NCI-H82 treated with DMSO at 0.1 percent for 48 hours (cell line): ENCODE measurements at regions not wholly inside any gene's neighbourhood (a gene's known extent, or its start where the extent isn't known, plus 50 kb on each side); places are given as distances from the start of the nearest gene placed in this dataset.
"Not testable (repeated sequence)": the region's sequence is repeated elsewhere in the genome, so short reads cannot be mapped to it uniquely, and the experiment has no call there.

Experiments used
- DNase-seq: peaks from one replicate; lab custom pipeline; 2025; ENCODE audit not compliant: unreplicated experiment; lab: John Stamatoyannopoulos, UW

DNA sequence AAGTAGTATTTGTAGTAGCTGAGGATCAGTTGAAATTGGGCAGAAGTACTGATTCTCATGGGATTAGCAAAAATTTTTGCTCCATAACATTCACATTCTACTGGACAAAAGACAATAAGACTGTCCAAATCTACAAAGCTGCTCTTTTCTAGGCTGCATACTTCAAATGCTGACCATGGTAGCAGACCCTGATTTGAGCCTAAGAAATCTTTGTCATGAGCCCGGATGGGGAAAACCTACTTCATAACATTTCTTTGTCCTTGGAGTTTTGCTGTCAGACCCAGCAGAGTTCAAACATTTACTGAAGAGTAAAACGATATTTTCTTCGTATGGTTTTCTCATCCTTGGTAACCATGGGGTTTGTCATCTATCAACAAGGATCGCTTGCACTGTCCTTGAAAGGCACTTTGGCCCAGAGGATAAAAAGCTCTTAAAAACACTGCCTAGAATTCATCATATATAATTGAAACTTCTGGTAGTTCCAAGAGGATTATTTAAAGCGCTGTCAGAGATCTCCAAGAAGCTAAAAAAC is 216.9 kb downstream of the CAVIN4 start:
- DNase-seq = no peak

DNA sequence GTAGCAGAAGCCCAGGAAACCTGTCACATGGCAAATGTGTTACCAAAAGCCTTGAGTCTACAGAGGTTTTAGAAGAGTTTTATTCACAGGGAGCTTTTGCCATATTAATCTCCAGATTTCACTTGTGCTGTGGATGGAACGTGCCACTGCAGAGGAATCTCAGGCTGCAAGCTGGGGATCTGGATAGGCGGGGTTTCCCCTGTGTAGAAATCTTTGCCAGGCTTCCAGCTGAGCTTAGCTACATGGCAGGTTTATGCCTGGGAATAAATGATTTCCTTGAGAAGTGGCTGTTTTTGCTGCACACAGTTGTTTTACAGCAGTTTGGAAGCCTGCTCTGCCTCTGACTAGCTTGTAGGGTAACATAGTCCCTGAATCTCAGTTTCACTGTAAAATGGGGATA is 224.6 kb upstream of the PLPPR1 start:
- DNase-seq = no peak

- DNase-seq = no peak
Measured at GRCh38 chr9:100811643-100812042, 216.9 kb upstream of the PLPPR1 start.

DNA sequence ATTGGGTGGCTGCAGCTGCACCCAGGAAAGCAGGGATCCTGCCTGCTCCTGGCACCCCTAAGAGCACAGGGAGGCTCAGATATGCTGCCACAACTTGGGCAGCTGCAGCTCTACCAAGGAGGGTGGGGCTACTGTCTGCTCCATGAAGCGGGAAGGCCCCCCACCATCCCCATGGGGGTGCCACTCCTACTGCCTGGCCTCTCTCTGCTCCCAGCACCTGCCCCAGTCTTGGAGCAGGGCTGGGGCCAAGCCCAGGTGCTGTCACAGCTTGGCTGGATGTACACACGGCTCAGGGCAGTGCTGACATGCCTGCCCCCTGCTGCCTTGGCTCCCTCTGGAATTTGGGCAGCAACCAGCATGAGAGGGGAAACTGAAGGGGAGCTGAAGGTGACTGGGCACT is 214.7 kb upstream of the PLPPR1 start:
- DNase-seq = no peak

DNA sequence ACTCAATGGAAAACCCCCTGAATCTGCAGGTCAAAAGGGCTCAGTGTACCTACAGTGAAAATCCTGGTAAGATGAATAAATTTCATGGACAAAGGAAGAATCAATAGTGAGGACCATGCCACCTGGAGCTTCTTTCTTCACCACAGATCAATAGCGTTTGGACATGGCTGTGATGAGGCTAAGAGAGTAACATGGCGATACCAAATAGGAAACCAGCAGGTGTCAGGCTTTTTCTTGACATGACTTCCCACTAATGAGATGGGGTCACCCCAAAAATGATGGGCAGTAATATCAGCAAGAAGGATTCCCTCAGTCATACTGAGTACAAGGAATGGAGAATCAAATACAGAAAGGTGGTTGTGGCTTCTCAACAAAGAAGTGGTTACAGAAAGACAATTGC is 208.5 kb upstream of the PLPPR1 start:
- DNase-seq = no peak

DNA sequence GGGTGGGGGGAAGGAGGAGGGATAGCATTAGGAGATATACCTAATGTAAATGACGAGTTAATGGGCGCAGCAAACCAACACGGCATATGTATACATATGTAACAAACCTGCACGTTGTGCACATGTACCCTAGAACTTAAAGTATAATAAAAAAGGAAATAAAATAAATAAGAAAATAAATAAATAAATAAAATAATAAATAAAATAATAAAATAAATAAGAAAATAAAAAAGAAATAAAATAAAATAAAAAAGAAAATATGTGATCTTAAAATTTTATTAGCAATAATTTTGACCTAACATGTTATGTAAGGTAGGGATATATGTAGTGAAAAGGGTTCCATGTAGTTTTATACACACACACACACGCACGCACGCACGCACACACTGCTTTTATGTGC is 195.5 kb upstream of the PLPPR1 start:
- DNase-seq = not testable (repeated sequence)

DNA sequence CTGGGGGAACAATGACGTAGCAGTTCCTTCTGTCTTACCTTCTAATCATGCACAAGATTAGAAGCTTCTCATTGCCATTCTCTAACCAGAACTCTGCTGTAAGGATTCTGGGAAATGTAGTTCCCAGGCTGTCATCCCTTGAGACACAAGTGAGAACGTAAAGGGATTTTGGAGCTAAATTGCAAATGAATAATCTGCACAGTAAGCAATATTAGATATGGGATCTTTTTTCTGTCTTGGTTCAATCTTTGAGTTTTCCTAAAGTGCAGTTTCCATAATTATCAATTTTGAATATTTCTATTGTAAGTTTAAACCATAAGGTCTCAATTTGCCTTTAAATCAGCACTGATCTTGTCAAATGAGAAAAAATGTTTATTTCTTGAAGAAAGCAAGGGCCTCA is 189.7 kb upstream of the PLPPR1 start:
- no peak for DNase-seq

DNA sequence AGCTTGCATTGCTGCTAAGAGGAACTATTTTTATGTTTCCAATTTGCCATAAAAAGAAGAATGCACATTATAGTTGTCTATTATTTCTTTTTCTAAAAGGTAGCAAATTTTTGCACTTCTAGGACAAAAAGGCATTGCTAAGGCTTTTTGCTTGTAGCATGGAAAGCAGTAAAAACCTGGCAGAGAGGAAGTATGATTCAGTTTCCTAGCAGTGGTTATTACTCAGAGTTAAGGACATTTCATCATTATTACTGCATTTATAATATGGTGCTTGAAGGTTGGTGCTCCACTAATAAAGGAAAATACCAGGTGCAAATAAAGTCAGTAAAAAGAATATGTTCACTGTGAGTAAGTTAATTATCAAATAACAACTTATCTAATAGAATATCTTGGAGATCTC is 179.8 kb upstream of the PLPPR1 start:
- DNase-seq = no peak

- DNase-seq = no peak
Measured at GRCh38 chr9:100852088-100852487, 176.4 kb upstream of the PLPPR1 start.

GRCh38 chr9:100856238-100856637 is 172.3 kb upstream of the PLPPR1 start:
- no peak for DNase-seq

DNA sequence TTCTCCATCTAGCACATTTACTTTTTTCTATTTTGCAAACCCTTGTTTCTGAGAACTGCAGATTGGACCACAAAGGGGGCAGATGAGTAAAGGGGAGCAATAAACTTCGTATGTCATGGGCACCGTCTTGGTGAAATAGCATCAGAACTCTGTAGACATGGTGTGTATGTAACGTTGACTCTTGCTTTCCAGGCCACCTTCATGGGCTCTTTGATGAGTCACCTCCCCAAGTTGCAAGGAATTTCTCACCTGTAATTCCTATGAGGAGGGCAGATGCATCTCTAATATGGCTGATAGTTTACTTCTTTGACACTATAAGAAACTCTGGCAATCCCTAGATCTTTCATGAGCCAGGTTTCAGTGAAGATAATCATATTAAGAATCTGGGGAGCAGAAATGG is 163.4 kb upstream of the PLPPR1 start:
- DNase-seq = no peak

DNA sequence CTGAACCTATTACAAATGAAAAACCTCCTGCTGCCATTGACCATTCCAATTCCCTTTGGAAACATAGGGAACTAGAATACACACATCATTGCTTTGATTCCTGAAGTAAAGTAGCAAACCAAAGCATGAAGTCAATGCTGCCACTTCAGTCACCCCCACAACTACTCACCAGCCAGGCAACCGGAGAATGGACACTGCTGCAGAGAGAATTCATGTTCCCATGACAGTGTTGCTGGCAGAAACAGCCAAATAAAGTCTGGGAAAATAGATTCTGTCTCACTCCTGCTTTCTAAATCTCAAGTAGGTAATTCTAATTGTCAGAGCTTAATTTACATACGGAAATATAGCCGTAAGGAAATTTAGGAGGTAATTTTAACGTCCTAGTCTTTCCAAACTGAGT is 162.9 kb upstream of the PLPPR1 start:
- DNase-seq = no peak

DNA sequence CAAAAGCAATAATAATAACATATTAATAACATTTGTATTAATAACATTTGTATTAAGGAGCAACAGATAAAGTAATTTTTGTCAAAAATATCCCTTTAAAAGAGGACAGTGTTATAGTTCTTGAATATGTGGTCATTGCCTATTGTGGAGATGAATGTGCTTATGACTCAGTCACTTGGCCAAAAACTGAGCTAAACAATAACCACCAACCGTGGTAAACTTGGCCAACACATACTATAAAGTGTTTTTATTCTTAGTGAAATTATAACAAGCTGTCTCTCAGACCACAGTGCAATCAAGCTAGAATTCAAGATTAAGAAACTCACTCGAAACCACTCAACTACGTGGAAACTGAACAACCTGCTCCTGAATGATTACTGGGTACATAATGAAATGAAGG is 159.2 kb upstream of the PLPPR1 start:
- no peak for DNase-seq

GRCh38 chr9:100879884-100880283 is 148.6 kb upstream of the PLPPR1 start:
- no peak for DNase-seq

DNA sequence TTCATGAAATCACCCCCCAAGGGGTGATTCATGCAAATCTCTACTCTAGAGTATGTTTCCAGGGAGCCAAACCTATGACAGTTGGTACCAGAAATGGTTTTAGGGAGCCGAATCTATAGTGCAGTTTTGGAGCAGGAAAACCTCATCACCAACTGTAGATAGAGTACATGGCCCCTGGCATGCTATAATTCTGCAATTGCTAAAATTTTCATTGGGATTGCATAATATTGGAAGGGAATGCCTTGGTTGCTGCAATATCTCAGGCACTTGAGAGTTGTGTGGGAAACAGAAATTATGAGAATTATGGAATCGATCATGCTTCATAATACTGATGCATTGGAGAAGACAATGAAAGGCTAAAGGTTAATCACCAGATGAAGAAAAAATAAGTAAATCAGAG is 148.2 kb upstream of the PLPPR1 start:
- DNase-seq = no peak

DNA sequence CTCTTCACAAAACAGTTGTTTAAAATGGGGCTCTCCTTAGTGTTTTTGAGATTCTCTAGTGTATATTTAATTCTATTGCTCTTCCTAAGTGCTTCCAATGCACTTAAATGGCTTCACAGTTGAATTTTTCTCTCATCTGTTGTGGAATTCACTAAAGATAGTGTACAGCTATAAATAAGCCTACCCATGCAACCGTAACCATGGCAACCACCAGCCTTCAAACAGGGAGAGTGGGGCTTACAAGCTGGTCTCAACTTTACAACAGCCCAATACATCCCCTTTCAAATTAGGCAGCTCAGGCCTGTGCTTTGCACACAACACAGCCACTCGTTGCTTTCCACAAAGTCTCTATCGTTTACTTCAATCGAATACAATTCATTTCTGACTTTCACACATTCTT is 144.0 kb upstream of the PLPPR1 start:
- no peak for DNase-seq

DNA sequence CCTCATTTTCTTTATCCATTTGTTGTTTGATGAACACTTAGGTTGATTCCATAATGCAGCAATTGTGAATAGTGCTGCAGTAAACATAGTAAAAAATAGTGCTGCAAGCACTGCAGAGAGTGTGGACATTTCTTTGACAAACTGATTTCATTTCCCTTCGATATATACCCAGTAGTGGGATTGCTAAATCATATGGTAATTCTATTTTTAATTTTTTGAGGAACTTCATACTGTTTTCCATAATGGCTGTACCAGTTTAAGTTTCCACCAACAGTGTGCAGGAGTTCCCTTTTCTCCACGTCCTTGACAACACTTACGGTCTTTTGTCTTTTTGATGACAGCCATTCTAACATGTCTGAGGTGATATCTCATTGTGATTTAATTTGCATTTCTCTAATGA is 138.2 kb upstream of the PLPPR1 start:
- DNase-seq = no peak

DNA sequence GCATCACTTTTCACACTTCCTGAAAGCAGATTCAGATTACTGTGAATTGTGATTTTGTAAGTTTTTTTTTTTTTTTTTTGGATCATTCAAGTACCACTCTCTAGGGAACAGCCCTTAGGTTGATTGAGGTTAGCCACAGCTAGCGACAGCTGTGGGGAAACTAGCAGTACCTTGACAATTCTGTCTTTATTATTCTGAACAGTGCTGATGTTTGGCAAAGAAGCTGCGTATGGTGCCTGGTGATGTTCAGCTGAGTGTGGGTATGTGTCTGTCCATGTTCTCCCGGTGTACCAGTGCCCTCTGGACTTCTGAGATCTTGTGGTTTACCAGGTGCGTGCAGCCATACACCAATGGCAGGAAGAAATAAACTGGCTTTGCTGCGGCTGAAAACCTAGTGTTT is 117.3 kb upstream of the PLPPR1 start:
- DNase-seq = no peak

DNA sequence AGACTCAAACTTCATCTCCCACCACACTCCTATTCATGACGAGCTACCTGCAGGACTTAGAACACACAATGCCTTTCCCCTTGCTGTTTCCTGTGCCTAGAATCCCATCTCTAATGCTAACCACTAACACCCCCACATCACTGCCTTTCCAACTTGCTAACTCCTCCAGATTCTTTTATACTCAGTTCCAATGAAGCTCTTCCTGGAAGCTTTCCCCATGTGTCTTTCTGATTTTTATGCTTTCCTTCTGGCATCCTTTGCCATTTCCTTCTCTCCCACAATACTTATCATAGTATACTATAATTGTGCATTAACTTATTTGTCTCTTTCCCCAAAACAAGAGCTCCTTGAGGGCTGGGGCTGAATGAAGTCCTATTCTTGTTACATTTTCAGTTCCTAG is 115.3 kb upstream of the PLPPR1 start:
- no peak for DNase-seq

GRCh38 chr9:100914266-100914665 is 114.3 kb upstream of the PLPPR1 start:
- DNase-seq = no peak

DNA sequence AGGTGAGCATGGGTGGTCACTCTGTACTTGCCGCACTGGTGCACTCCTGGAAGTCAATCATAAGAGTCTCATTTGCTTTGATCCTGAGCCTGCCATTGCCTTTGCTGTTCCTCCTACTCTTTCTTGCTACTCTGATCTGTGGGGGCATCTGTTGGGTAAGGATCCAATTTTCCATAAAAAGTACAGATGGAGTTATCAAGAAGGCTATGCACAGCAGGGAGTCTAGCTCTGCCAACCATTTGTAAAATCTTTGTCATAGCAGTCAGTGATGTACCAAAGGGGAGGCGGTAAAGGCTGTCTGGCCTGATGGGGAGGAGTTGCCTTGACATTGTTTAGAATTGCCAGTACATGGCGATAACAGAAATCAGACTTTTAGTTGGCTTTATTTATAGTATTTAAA is 109.0 kb upstream of the PLPPR1 start:
- DNase-seq = no peak

DNA sequence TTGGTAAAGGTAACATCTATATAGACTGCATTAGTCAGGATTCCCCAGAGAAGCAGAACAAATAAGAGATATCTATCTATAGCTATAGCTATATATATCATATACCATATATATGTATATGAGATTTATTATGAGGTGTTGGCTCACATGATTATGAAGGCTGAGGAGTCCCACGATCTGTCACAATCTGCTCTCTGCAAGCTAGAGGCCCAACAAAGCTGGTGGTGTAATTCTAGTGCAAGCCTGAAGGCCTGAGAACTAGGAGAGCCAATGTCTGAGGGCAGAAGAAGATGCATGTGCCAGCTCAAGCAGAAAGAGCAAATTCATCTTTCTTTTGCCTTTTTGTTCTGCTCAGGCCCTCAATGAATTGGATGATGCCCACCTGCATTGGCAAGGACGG is 102.2 kb upstream of the PLPPR1 start:
- DNase-seq = no peak

DNA sequence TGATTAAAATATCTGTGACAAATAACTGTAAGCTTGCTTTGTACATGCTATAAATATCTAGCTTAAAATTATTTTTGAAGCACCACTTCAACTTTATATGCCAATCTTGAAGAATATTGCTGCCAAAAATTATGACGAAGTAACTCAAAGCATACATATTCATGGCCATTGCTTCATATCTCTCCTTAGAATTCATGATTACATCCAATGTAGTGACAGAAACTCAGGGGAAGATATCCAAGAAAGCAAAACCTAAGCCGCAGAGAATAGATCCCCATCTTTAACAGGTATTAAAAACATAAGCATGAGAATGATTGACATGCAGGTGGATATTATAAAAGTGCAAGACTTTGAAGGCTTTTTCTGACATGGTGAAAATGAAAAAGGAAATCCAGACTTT is 100.8 kb upstream of the PLPPR1 start:
- no peak for DNase-seq

DNA sequence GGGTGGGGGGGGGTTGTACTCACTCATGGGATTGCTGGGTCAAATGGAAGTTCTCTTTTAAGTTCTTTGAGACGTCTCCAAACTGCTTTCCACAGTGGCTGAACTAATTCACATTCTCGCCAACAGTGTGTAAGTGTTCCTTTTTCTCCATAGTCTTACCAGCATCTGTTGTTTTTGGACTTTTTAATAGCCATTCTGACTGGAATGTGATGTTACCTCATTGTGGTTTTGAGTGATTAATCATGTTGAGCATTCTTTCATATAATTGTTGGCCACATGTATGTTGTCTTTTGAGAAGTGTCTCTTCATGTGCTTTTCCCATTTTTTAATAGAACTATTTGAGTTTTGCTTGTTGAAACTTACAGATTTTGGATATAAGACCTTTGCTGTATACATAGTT is 94.9 kb upstream of the PLPPR1 start:
- no peak for DNase-seq
